ENCODE measurements at regions not wholly inside any gene's neighbourhood (a gene's known extent, or its start where the extent isn't known, plus 50 kb on each side); places are given as distances from the start of the nearest gene placed in this dataset.
"Not testable (repeated sequence)": the region's sequence is repeated elsewhere in the genome, so short reads cannot be mapped to it uniquely, and the experiment has no call there.

GRCh38 chr1:59214248-59215208 lies 82.4 kb upstream of the FGGY start:
- DNase-seq, result peak; percentile 81

- no peak for DNase-seq
Observed at GRCh38 chr1:59215766-59216291, 81.1 kb upstream of the FGGY start.

GRCh38 chr1:59217439-59217838 lies 79.5 kb upstream of the FGGY start:
- DNase-seq, result not testable (repeated sequence)

- DNase-seq, result no peak
Observed at GRCh38 chr1:59218521-59219236, 78.2 kb upstream of the FGGY start.

GRCh38 chr1:59219916-59220315 lies 77.0 kb upstream of the FGGY start:
- no peak for DNase-seq

GRCh38 chr1:59220356-59220755 lies 76.5 kb upstream of the FGGY start:
- DNase-seq, result no peak

GRCh38 chr1:59223198-59223597 lies 73.7 kb upstream of the FGGY start:
- DNase-seq, result no peak

- no peak for DNase-seq
Observed at GRCh38 chr1:59223989-59224634, 72.8 kb upstream of the FGGY start.

GRCh38 chr1:59225594-59226316 lies 71.1 kb upstream of the FGGY start:
- no peak for DNase-seq

GRCh38 chr1:59229138-59229537 lies 67.8 kb upstream of the FGGY start:
- DNase-seq, result no peak

- DNase-seq, result no peak
Observed at GRCh38 chr1:59230622-59231021, 66.3 kb upstream of the FGGY start.

GRCh38 chr1:59232216-59232615 lies 64.7 kb upstream of the FGGY start:
- DNase-seq, result peak; percentile 50

GRCh38 chr1:59233444-59233843 lies 63.5 kb upstream of the FGGY start:
- no peak for DNase-seq

GRCh38 chr1:59236721-59237545 lies 60.0 kb upstream of the FGGY start:
- DNase-seq, result no peak

- no peak for DNase-seq
Observed at GRCh38 chr1:59237900-59238299, 59.0 kb upstream of the FGGY start.

GRCh38 chr1:59238333-59238934 lies 58.5 kb upstream of the FGGY start:
- DNase-seq, result no peak

GRCh38 chr1:59238993-59239392 lies 57.9 kb upstream of the FGGY start:
- no peak for DNase-seq

GRCh38 chr1:59241909-59242308 lies 55.0 kb upstream of the FGGY start:
- DNase-seq, result no peak

GRCh38 chr1:59242370-59242769 lies 54.5 kb upstream of the FGGY start:
- no peak for DNase-seq

- DNase-seq, result no peak
Observed at GRCh38 chr1:59243550-59243949, 53.3 kb upstream of the FGGY start.

- DNase-seq, result no peak
Observed at GRCh38 chr1:59243978-59244377, 52.9 kb upstream of the FGGY start.
